HG03139 (cell line): ENCODE measurements at regions not wholly inside any gene's neighbourhood (a gene's known extent, or its start where the extent isn't known, plus 50 kb on each side); places are given as distances from the start of the nearest gene placed in this dataset.

Source experiments
- ATAC-seq: cut with Tn5 transposase; IDR thresholded peaks from one replicate; pipeline ENCODE4 v1.9.1; 2021; ENCODE audit not compliant: unreplicated experiment

DNA sequence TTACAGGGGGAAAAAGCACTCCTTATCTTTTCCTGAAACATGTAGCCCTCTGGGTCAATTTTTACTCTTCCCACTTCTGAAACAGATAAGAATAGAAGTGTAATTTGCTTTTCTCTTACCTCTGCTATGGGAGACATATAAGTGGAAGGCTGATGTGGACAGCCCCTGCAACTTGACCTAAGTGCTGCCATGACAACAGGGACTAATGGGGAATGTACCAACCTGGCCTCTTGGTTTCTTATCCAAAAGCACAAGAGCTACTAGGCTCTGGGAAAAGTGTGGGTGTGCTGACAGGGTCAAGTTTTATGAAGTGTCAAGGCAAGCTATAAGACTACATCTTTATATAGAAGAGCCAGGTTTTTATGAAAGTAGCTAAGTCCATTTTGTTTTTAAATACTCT lies 1246.5 kb downstream of the OTOL1 start:
- no peak for ATAC-seq

DNA sequence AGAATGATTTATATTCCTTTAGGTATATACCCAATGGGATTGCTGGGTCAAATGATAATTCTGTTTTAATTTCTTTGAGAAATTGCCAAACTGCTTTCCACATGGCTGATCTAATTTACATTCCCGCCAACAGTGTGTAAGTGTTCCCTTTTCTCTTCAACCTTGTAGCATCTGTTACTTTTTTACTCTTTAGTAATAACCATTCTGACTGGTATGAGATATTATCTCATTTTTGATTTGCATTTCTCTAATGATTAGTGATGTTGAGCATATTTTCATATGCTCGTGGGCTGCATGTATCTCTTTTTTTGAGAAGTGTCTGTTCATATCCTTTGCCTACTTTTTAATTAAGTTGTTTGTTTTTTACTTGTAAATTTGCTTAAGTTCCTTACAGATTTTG lies 1264.2 kb downstream of the OTOL1 start:
- no peak for ATAC-seq

DNA sequence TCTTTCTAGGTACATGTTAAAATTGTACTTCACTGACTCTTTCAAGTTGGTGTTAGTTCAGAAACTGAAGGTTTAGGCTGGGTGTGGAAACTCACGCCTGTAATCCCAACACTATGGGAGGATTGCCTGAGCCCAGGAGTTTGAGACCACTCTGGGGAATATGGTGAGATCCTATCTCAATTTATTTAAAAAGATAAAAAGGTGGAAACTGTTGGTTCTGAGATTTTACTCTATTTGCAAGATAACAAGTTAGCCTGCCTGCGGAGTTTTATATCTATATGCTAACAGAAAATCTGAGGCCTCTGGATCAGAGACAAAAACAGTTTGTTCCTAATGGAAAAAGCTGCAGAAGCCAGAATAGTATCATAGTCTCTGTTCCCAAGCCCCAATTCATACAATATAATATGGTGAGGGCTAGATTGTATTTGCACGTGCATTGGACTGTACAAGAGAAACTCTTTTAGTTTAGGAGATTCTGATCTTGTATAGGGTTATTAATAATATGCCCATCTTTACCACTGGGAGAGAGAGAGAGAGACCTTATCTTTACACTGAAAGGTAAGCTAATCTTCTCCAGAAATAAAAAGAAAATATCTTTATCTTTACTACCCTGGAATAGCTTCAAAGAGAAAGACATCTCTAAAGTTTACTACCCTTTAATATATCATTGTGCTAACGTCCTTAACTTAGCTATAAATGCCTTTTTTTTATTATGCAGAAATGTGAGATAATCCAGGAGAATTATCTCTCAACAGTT lies 1267.6 kb downstream of the OTOL1 start:
- no peak for ATAC-seq

DNA sequence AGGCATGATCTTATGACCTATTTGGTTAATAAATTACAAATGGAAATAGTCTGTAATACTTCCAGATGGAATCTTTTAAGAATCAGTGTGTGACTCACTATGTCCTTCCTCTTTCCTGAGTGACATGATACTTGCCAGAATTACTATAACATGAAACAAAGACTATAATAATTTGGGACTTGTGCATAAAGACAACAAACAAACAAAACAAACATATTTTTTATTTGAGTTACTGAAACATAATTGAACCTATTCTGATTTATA lies 1268.1 kb downstream of the OTOL1 start:
- no peak for ATAC-seq

DNA sequence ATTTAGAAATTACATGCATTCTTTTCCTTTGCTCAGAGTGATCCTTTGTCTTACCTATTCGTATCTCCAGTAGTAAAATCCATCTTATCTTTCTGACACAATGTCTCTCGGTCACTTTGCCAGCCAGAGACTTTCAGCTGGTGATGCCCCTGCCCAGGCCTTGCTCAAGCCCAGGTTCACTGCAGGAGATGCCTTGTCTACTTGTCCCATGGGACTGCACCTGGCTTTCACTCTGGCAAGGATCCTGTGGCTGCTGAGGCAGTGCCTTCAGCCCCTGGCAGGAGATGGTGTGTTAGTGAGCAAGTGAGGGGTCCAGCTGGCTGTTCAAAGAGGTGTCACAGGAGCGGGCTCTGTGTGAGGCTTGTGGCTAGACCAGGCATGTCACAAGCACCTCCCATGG lies 1268.9 kb downstream of the OTOL1 start:
- ATAC-seq = no peak

DNA sequence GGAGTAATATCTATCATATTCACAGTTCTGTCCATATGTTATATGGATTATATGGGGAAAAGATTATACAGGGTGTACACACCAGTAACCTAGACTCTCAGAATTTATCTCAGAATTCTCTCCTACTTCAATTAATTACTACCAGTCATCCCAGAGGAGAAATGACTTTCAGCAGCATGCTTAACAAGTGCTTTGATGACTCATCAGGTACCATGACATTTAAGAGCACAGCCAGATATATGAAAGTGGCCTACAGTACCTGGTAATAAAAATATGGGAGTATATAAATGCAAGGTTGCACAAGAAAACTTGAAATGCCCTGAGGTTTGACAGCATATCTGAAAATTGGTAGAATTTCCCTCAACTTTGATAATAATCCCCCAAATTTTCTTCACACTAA lies 1273.0 kb downstream of the OTOL1 start:
- no peak for ATAC-seq

DNA sequence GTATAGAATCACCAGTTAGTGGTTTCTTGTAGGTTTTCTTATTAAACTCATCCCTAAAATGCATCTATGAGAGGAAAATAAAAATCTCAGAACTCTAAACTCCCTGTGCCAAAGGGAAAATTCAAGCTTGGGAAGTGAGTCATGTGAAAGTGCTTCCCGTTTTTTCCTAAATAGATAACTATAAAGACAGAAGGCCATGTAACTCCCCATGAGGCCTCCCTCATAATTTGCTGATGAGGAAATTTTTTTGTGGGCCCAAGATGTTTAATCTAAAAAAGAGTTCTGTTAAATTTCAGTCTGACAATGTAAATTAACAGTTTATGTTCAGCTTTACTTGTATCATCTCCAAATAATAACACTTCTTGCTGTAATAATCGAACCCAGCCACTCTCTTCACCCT lies 1273.9 kb downstream of the OTOL1 start:
- ATAC-seq = no peak

DNA sequence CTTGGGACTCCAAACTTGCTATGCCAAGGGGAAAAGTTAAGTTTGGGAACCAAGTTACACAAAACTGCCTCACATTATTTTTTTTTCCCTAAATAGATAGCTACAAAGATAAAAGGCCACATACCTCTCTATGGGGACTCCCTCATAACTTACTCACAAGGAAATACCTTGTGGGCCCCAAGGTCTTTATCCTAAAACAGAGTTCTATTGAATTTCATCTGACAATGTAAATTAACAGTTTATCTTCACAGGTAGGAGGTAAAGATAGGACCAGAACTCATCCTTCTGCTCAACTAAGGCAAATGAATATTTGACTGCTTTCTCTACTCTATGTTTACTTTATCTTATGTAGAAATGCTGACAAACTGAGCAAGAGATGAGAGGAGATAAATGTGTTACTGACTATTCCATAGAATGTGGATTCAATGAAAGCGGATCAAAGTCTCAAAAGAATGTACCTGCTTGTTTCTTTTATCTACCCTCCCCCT lies 1278.0 kb downstream of the OTOL1 start:
- no peak for ATAC-seq

DNA sequence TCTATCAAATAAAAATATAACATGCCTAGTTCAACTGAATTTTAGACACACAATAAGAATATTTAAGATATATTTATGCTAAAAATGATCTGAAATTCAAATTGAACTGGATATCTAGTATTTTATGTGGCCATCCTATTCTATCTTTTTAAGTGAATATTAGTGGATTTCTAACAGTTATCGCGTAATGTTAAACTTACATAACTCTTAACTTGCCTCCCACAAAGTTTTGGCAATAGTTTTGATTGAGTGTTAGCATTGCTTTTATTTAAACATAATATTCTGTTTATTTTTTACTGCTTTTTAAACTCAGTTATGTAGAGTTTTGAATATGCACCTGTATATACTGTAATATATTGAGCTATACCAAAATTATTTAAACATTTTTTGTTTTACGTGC lies 1279.5 kb downstream of the OTOL1 start:
- ATAC-seq = no peak

DNA sequence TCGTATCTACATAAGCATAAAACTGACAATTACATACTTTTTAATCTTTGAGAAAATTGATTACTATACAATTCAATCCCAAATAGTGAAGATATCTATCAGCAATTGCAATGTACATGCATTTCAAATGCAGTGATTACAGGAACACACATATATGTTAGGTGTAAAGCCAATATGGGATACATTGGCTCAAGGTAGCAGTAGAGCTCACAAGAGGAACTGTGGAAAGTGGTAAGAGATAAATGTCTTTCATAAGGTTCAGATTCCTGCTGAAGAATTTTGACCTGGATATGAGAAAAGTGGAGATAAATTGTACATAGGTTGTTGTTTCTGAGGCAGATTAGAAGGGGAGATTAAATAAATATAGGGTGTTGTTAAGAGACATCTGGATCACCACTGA lies 1280.5 kb downstream of the OTOL1 start:
- ATAC-seq = no peak

DNA sequence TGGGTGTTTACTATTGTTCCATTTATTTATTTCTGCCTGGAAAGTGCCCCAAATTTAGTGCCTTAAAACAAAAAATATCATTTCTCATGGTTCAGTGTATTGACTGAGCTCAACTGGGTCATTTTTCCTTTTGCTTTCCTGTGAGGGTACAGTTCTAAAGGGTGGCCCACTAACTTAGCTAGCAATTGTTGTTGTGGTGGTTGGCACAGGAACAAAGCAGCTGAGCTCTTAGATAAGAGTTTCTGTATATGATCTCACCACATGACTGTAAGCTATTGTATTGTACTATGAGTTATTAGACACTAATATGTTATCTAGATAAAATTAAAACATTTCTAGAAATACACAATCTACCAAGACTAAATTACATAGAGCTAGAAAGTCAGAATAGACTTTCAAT lies 1283.7 kb downstream of the OTOL1 start:
- ATAC-seq = no peak

DNA sequence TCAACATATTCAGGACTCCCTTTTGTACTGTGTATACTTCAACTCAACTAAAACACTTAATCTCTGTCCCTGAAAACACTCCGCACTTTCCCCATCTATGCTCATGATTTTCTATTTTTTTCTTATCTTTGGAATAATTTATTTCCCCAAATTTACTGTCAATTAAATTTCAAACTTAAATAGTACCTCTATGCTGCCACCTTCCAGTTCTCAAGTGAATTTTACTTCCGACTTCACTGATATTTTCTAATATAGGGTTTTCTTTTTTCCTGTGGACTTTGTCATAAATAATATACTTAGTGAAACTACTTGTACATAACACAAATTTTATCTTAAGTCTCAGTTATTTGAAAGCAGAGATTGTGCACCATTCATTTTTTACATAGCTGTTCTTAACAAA lies 1303.3 kb downstream of the OTOL1 start:
- no peak for ATAC-seq

DNA sequence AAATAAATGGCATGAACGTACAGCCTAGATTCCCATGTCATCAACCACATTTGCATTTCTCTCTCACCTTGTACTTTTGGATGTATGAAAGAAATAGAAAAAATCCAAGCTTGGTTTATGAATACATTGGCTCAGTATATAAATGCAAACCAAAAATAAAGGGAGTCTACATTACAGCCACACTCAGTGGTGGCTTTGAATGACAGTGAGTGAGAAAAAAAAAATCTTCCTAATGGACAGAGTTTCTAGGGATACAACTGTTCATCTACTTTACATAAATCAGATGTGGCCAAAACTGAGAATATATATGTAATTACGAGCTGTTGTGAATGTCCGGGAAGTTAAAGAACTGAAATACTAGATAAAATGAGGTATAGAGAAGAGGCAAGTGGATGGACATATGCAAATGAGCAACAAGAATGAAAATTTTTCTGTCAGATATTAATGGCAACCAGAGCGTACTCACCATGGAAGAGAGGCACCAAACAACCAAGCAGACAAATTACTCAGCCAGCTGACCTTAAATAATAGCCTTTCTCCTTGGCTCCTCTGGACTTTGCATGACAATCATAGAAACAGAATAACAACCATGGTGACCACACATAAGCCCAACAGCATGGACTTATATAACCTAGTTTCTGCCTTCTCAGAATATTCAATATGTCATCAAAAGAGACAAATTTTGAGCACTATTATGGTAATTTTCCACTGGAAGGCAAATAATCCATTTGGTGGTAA lies 1305.8 kb downstream of the OTOL1 start:
- no peak for ATAC-seq

DNA sequence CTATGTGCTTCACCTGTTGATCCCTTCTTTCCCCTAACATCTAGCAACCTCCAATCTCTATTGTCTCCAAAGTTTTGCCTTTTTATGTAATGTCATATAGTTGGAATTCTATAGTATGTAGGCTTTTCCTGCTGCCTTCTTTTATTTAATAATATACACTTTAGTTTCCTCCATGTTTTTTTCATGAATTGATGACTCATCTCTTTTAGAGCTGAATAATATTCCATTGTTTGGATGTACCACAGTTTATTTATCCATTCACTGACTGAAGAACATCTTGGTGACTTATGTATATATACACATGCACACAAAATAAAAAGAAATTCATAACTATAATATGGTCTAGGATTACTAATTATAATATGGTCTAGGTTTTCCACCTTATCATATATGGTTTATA lies 1314.2 kb downstream of the OTOL1 start:
- ATAC-seq = no peak

DNA sequence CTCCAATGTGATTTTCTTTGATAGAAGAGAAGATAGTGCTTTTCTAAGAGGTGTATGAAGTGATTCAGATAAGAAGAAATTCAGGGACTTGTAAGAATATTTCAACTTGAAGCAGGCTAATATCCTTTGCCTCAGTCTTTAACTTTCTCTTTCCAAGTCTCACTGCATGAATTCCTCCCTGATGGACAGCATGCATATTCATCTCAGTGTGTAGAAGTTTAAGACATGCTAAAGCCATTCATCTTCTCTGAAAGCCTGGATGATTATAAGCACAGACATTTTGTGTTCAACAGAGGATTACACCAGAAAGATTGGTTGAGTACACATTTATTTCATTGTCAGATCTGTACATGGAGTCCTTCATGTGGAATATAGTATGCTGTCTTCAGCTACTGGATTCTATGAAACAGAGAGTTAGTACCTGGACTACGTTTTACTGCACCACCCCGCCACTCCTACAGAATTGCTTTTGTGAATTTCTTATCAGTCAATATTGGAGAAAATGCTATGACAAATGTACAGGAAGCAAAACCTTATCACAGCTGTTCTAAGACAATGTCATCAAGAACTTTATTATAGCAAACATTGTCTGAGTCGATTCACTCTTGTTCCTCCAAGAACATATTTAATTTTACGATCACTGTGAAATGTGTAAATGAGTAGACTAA lies 1346.1 kb downstream of the OTOL1 start:
- ATAC-seq = no peak

DNA sequence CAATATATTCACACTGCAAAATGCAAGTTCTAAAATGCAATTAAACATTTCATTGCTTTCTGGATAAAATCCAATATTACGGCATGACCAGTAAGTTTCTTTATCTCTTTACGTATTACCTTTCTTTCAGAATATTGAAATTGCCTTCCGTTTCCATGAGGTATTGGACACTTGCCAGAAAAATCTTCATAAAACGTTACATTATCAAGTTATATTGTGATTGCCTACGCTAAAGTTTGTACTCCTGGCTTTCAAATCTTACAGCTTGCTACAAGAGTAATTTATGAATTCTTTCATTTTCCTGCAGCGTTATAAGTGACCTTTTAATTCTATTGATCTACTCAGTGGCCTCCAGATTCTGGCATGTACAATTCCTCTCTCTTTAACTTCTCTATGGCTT lies 1349.3 kb downstream of the OTOL1 start:
- ATAC-seq = no peak

DNA sequence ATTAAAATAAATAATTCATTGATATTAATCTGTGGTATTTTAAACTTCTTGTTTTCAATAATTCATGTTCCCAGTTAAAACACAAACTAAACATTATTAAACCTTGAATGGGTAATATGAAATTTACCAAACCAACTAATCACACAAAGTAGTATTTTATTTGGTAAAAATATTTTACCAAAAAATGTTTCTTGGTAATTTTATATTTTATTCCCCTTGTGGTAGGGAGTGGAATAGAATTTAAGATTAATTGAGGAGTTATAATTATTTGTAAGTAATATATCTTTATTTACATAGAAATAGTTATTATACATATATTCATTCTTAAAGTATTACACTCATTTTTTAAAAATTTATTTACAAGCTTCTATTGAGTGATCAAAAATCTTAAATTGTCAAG lies 1350.9 kb downstream of the OTOL1 start:
- no peak for ATAC-seq

DNA sequence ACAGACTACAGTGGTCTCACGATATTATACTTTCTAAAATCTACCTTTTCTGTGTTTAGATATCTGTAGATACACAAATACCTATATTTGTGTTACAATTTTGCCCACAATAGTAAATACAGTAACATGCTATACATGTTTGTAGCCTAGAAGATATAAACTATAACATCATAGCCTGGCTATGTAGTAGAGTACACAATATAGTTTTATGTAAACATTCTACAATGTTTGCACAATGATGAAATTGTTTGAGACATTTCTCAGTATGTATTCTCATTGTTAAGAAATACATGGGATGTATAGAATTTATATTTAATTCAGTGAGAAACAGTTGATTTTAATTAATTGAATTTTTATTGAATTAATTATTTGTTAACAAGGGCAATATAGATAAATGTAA lies 1367.0 kb downstream of the OTOL1 start:
- ATAC-seq = no peak

DNA sequence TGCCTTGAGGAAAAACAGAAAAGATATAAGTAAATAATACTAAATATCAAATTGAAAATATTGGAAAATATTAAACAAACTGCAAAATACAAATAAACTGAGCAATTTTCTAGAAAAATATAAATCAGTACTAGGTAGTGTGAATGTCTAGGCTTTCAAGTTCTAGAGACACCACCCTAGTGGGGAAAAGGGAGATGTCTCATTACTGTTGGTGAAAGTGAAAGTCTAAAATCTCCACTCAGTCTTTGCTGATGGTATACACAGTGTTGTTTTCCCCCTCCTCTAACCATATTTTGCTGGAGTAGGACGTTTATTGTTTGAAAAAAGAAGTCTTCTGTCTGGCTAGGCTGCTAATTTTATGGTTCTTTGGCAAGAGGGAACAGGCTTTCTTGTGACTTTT lies 1368.9 kb downstream of the OTOL1 start:
- no peak for ATAC-seq

DNA sequence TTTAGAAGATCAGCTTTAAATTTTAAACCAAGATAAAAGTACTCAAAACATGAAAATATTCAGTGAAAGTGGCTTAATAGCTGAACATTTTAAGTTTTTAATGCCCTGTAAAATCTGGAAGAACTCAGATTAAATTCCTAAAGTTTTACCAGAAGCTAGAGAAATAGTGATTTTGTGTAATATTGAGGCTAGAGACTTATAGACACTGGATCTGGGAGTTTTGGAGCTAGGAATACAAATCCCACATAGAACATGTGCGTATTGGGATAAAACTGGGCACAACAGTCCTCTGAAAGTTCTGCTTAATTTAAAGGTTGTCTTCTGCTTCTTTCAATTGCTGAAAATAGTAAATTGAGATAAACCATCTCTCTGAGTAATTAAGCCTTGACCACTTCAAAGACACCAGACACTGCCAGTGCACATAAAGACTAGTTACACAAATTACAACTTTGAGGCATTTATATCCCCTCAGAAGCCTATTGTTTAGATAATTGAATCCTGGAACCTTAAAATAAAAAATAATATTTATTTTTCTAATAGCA lies 1382.5 kb downstream of the OTOL1 start:
- no peak for ATAC-seq

DNA sequence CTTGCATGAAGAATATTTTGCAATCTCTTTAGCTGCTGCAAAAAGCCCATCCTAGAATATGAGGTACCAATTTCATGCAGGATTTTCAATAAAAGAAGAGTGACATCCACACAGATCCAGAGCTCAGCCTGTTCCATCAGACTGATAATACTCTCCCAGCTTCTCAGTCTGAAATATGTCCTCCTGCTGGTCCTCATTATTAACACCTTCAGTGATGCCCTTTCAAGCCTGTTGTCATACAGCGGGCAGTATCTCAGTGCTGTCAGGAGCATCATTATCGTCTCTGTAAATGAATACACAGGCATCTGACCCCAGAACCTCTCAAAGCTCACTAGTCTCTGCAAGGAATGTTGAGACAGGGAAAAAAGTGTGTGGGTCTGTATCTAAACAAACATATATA lies 1387.8 kb downstream of the OTOL1 start:
- no peak for ATAC-seq
